Stimulated activated CD8-positive, alpha-beta memory T cell treated with anti-CD3 and anti-CD28 coated beads, Interleukin-15, amount 100 ng/mL, for 4 hours (primary cell): ENCODE measurements at regions not wholly inside any gene's neighbourhood (a gene's known extent, or its start where the extent isn't known, plus 50 kb on each side); places are given as distances from the start of the nearest gene placed in this dataset.

ENCODE experiments used
- DNase-seq, 2 donors: peaks; one replicate each; pipeline ENCODE4 v3.0.0-alpha.2; 2020; ENCODE audit warnings: low read depth in 2 of 2

DNA sequence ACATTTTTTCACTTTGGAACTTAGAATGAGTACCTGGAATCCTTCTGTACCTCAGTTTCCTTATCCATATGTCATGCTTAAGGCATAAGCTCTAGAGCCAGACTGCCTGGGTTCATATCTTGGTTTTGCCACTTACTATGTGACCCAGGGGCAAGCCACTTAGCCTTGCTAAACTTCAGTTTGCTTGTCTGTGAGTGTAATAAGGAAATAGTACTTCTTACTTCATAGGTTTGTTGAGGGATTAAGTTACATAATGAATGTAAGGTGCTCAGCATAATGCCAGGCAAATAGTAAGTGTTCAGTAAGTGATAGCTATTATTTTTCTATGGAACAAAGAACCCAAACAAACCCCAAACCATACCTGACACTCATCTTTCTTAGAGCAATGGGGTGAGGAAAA lies 225.1 kb downstream of the BCAT1 start:
- DNase-seq: no peak

DNA sequence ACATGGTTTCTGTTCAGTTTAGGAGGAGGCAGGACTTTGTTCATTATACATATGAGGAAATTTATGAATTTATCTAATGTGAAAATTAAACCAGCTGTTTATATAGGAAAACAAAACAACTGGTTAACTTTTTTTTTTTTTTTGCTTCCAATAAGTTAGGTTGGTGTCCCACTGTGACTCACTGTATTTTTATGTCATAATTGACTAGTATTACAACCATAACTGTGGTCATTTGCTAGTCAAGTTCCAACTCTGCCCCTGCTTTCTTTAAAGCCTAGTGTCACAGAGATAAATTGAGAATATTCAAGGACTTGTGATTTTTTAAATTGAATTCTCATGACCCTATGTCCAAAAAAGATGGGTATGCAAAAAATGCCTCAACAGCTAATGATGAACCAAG lies 227.7 kb downstream of the BCAT1 start:
- DNase-seq: no peak

DNA sequence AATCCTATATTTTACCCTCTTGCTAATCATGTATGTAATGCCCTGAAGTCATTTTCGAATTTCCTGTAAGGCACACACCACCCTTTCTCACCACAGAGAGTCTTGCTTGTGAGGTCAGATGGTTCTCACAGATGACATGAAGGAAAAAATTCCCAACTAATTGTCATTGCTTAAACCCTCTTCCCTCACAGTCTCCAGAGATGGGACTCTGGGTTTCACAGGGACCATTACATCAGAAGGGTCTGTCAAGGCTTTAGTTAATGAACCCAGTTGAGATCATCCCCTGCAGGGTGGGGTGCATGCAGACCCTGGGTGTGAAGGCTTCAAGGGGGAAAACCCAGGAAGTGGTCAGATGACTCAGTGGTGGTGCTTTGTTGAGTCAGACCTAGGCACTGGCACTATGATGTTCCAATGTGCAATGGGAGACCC lies 229.6 kb downstream of the BCAT1 start:
- peak; percentile 24 to 25 for DNase-seq

DNA sequence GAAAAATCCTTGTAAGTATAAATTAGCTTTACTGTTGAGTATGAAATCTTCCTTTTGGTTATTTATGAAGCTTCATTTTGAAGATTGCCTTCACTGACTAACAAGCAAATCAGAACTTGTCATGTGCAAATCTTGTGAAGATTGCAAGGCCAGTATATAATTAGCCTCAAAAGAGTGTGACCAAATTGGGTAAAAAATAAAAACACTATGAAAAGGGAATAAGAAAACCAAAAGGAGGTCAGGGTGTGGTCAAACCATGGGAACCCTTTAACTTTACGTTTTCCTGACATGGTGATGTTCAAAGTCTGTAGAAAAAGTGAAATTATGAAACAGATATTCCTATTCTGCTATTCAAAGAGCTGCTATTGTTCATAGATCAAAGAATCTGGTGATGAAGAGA lies 230.3 kb downstream of the BCAT1 start:
- DNase-seq: no peak

DNA sequence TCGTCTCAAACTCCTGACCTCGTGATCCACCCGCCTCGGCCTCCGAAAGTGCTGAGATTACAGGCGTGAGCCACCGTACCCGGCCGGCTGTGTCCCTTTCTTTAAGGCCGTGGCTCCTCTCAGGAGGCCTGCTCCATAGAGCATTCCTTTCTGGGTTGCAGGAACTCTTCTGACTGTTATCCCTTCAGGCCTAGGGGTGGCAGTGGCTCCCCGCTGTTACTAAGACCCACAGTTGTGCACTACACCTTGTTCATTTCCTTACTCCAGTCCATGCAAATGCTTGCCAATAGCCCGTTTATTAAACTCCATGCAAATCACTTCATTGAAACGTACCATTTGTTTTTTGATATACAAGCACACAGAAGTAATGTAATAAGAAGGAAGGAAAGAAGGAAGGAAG lies 234.7 kb downstream of the BCAT1 start:
- DNase-seq: no peak

DNA sequence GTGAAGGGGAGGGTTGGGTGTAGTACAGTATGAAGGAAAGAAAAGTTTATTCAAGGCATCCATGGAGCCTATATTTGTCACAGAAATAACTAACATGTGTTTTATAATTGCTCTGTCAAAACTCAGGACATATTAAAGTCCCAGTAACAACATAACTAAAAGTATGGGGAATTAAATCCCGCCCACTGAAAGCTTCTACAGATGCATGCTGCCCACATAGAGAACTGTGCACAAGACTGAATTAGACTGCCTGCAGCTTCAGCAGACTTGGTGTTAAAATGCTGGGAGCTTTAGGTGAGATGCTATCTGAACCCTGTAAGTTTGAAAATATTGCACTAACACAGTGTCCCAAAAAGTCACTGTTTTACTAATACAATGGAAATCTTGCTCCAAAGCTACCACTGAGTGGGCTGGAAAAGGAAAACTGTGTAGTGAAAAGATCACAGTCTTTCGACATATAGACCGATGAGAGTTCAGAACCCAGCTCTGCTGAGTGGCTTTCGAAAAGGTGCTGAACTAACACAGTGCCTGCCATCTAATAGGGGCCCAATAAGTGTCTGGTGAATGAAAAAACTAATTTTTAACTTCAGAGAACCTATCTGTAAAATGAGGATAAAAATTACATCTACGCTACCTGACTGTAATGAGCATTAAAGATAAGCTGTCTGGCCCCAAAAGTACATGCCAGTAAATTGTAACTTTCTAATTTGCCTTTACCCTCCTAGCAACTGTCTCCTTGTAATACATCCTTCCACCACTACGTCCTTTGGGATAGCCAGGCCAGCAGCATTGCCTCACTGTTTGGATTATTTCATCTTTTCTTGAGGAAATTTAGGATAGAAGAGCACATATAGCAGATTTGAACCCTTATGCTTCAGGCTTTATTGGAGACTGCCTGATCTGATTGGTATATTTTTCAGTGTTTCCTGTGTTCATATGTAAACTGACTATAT lies 237.6 kb downstream of the BCAT1 start:
- DNase-seq: no peak

DNA sequence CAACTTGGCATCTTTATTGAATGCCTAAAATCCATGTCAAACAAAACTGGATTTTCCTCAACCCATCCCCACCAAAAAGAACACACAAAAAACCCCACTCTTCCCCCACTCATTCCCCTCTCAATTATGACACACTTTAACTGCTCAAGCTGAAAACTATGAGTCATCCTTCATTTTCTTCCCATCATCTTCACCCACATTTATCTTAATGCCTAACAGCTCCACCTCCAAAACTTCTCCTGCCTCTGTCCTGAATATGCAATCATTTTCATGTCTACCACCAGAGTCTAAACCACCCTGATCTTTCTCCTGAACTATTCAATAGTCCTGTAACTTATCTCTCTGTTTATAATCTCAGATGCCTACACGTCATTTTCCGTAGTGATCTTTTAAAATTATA lies 239.7 kb downstream of the BCAT1 start:
- no peak for DNase-seq

DNA sequence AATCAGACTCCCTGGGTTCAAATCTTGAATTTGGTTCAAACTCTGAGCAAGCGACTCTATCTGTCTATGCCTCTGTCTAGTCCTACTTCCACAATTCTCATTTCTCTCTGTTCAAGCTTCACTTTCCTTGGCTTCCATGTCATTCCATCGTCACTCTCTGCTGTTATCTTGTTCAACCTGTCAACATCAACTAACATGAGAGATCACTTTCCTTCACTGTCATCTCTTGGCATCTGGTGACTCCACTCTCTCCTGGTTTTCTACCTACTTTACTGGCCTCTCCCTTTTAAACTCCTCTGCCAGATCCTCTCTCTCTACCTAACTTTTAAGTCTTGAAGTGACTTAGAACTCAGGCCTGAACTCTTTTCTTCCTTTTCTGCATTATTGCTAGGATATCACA lies 240.2 kb downstream of the BCAT1 start:
- no peak for DNase-seq

DNA sequence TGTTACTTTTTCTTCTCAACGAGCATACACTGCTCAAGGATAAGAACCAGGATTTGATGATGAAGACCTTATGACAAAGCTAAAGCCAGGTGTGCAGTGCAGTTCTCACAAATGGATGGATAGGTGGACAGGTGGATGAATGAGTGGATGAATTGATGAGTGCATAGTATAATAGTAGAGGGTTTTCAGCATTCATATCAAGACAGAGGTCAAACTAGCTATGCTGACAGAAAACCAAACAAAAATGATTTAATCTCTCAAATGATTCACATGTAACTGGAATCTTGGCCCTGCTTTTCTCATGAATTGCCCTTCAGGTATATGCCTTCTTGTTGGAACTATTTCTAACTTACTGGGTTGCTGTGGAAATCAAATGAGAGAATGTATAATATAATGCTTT lies 240.9 kb downstream of the BCAT1 start:
- no peak for DNase-seq

DNA sequence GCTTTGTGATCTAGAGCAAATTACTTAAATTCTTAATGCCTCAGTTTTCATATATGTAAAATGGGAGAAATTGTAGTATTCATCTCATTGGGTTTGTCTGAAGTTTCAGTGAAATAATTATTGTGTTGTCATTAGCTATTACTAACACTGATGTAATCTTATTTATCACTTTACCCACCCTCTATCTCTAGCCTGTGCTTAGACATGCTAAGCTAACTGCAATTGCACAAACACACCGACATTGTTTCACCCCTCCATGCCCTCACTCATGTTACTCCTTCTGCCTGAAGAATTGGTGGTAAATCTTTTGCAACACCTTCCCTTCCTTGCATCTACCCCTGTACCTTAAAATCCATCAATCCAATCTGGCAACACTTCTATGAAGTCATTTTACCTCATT lies 241.6 kb downstream of the BCAT1 start:
- DNase-seq: no peak

DNA sequence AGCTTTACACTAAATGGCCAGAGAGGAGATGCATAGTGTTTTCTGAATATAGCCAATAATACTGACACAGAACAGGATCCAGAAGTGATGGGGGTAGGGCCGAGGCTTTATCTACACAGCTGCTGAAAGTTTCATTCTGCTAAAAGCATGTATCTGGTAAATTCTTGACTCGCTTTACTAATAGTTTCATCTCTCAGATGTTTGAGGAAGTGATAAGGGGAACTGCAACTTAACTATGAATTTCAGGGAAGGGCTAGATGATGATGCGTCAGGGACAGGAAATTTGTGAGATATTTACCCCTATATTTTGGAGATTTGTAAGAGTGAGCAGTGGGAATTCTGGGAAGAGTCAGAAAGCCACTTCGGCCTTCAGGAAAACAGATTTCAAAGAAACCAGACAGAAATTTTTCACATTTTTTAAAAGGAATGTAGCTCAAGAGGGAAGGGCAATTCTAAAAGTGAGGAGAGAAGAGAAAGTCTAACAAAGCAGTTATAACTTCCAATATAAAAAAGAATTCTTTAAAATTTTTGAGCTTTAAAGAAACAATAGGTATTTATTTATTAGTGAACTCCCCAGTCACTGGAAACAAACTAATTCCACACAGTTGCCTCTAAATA lies 243.1 kb downstream of the BCAT1 start:
- no peak for DNase-seq

DNA sequence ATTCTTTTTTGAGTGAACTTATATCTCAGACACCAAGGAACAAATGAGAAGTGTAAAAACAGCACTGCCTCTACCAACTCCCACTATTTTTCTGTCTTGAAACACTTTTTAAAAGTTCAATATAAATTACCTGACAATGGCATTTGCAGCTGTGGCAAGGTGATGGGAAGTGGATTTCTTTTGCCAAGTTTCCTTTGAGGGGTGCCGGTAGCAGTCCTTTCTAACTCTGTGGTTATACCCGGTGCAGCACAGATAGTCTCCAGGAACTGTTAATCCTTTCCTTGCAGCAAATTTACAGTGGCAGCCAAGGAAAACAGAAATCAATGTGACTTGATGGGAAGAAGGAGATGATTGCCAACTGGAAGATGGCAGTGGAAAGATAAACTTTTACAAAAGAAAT lies 243.7 kb downstream of the BCAT1 start:
- no peak for DNase-seq

DNA sequence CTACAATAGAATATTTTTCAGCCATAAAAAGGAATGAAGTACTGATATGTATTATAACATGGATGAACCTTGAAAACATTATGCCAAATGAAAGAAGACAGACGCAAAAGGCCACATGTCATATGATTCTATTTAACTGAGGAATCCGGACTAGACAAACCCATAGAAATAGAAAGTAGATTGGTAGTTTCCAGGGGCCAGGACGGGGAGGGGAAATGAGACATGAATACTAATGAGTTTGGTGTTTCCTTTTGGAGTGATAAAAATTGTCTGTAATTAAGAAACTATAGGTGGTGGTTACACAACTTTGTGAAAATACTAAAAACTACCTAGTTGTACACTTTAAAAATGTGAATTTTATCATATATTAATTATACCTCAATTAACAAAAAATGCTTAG lies 247.6 kb downstream of the BCAT1 start:
- DNase-seq: no peak

DNA sequence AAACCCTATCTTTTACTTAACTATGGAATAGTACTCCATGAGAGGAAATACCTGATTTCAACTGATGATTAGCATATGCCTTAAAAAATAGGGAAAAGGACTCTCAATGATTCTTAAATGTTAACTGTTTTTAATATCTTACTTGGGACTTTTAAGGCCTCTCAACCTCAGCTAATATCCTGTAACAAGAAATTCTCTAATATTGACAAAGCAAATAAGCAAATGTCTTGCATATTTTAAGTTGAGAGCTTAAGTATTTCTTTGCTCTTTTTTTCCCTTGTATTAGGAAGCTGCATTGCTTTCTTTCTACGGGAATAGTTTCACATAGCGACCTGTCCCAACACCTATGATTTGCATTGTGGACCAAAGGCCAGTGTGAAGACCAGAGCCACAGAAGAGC lies 249.9 kb downstream of the BCAT1 start:
- no peak for DNase-seq

DNA sequence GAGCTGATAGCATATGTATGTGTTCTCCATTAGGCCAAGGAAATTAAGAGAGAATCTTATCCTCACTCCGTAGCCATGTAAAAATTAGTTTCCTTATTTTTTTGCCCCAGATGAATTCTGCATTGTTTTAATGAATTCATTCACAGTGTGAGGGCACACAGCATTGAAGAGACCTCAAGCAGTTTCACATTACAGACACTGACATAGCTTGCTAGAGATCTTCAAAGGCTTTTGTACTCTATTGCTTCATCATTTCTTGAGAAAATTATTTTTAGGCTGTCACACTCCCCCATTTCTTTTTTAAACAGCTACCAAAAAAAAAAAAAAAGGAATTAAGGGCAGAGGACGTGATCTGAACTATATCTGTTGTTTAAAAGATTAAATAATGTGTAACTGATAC lies 251.1 kb downstream of the BCAT1 start:
- no peak for DNase-seq

DNA sequence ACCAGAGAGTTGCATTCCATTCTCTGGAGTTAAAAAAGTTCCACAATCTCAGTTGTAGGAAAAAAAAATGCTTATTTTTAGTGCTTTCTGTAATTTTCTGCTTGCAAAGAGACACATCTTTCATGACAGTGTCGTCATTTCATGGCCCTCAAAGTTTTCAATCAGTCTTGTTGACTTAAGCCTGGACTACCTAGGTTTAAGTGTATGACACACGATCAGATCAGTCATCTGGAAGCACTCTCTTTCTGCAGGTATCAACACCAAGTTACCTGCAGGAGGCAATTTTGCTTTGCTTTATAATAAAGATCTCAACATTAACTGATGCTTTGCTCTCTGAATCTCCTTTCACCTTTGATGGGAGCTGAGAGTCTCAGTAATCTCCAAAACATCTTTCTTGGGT lies 251.6 kb downstream of the BCAT1 start:
- DNase-seq: no peak

DNA sequence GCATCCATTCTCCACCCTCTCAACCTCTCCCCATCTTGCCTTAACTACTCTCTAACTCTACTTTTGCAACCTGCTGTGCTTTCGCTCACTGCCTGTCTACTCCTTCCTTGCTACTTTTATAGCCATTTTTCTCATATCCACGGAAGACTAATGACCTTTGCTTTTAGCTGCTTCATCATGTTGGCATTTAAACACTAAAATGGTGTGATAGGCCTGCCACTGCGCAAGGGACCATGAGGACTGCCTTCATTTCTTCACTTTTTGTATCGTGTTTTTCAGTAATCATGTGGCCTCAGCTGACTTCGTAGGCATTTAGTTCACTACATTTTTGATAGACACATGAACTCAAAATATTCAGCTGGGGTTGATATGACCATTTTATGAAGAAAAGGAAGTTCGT lies 252.1 kb downstream of the BCAT1 start:
- no peak for DNase-seq

DNA sequence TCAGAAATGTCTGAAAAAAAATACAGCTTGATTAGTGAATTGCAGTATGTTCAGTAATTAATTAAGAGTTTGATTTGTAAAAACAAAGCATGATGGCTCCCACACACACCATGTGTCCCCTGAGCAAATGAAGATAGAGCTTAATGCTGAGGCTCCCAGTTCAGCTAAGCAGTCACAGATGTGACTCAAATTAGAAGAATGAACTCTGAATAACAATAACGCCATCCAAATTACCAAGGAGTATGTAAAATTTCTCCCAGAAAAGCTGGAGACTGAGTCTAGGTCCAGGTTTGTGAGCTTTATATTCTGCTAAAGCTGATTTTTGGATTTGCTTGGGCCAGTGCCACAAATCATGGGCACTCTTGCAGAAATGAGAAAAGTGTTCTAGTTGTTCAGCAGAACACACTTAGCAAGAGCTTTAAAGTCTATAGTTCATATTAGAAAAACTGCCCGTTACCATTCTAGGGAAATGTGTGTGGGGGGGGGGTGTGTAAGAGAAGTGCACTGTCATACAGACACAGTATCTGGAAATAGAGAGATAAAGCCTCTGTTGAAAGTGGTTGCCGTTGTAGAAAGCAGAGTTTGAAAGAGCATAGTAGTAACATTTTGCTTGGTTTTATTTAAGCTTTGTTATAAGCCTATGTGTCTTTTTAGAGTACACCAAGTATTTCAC lies 253.1 kb downstream of the BCAT1 start:
- DNase-seq: no peak

DNA sequence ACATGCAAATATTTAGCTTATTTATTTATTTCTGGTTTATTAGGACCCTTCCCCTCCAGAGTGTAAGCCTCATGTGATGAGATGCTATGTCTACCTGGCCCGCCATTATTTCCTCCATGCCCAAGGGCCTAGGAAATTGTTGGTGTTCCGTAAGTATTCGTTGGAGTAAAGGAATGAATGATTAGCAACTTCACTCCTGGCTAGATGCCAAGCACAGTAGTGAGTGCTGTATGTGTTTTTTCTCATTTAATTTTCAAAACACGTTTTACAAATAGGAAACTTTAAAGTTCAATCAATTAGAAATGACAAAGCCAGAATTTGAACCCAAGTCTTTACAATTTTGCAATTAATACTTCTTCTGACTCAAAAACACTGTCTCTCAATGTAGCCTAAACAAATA lies 253.8 kb downstream of the BCAT1 start:
- no peak for DNase-seq

DNA sequence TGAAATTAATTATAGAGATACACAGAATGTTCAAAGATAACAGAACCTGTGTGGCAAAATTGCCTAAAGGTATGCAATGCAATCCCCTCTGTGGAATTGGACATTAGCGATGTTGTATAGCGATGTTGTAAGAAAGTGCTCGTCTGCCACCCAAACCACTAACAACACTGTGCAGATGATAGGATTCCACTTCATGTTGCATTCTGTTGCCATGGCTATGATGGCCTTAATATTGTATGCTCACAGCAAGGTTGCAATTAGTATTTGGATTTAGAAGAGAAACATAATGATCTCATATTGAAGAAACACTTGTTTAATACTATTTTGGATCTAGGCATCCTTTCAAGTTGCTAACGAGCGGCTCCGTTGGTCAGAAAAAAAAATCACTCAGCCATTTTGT lies 260.3 kb downstream of the BCAT1 start:
- no peak for DNase-seq

DNA sequence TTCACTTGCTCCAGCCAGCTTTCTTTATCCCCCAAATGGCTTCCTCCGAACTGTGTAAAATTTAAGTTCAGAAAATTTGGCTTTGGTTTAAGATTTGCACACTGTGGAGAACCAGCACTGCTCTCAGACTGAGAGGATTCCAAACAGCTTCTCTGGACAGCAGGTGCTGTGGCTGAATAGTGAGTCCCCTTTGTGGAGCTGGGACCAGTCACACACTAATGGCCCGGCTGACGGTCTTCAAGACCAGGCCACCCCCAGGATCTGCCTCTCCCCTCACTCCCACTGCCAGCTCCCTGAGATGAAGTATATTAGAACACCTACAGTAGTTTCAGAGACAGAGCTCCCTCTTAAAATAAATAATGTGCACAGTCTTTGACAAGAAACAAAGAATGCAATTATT lies 267.3 kb downstream of the BCAT1 start:
- DNase-seq: no peak

DNA sequence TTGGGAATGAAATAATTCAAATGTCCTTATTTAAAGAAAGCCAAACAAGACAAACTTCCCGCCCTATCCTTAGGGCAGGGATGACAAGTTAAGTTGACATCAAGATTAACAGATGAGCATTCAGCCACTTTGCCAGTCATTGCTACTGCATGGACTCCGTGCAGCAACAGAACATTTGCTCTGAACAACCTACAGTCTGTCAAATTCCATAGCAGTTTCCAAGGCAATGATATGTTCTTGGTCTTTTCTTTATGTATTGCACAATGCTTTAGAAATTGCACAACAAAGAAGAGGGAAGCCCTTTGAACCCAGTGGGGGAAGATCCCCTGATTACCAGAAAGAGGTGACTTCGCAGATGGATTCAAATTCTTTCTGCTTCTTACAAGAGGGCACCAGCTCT lies 269.8 kb downstream of the BCAT1 start:
- DNase-seq: no peak

DNA sequence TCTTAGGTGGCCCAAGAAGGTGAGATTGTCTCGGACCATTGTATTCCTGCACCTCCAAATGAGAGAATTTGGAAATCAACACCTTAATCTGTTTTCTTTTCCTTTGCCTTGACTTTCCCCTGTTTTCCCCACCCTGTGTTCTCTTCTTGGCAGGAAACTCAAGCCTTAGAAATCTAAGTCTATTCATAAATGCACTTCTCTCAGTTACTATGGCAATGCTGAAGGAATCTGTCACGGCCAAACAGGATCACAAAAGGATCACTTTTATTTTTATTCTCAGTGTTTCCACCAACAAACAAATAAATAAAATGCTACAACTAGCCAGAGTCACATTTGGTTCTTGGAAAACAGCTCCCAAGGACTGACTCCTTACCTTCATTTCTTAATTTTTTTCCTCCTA lies 270.5 kb downstream of the BCAT1 start:
- DNase-seq: no peak
